Body of pancreas (tissue), 4 donors: ENCODE measurements at regions not wholly inside any gene's neighbourhood (a gene's known extent, or its start where the extent isn't known, plus 50 kb on each side); places are given as distances from the start of the nearest gene placed in this dataset.

Source experiments
- POLR2A ChIP-seq, 3 donors: fragments of 450-650 bp; IDR thresholded peaks; one replicate each; pipeline ENCODE4 v1.6.1; 2016; ENCODE audit warnings: antibody characterized with exemption in 3 of 3, mild to moderate bottlenecking in 2 of 3
- TF ChIP-seq, protein P1 (sequence below), 7 experiments: fragments of 450-650 bp in 4 of 7; fragments of 200-600 bp in 3 of 7; sonication (generic) in 3 of 7; IDR thresholded peaks; one replicate each; pipeline ENCODE4 v1.5.1; 2016 to 2019; ENCODE audit warnings: antibody characterized with exemption in 7 of 7

DNA sequence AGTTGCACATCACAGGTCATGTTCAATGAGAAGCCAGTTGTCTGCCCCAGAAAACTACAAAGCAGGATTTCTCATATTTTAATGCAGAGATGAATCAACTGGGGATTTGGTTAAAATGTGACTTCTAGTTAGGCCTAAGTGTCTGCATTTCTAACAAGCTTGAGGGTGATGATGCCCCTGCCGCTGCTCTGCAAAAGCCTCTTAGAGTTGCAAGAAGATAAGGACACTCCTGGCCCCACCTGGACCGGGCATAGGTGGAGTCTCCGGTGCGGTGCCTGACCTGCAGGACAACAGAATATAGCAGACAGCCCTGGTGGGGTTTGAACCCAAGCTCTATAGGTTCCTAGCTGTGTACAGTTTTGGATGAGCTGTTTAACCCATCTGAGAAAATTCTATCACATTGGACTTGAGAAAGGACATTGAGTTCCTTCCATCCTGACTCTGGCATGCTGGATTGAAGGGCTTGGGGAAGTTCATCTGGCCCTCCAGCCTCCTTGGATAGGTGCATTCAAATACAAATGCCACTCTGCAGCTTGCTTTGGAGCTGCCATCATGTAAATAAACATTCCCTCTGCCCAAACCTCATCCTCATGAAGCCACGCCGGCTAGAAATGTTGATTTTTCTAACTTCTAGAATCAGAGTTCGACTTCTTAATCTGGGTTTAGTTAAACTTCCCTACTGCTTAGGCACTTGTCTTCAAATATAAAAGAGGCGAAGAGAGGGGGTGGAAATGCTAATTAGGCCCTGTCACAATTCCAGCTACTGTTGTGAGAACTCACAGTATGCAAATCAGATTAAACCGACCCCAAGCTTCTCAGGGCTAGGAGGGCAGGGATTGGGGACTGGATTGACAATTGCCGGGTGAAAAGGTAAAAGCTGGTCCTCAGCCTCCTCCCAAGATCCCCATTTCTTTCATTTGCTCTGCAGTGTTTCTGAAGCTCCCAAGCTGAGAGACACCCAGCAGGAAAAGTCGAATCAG, 1225.6 kb downstream of the VRK1 start:
- TF ChIP-seq, protein P1, sequence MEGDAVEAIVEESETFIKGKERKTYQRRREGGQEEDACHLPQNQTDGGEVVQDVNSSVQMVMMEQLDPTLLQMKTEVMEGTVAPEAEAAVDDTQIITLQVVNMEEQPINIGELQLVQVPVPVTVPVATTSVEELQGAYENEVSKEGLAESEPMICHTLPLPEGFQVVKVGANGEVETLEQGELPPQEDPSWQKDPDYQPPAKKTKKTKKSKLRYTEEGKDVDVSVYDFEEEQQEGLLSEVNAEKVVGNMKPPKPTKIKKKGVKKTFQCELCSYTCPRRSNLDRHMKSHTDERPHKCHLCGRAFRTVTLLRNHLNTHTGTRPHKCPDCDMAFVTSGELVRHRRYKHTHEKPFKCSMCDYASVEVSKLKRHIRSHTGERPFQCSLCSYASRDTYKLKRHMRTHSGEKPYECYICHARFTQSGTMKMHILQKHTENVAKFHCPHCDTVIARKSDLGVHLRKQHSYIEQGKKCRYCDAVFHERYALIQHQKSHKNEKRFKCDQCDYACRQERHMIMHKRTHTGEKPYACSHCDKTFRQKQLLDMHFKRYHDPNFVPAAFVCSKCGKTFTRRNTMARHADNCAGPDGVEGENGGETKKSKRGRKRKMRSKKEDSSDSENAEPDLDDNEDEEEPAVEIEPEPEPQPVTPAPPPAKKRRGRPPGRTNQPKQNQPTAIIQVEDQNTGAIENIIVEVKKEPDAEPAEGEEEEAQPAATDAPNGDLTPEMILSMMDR (IDR thresholded peaks at IDR 0.05), result no peak
- TF ChIP-seq POLR2A (IDR thresholded peaks at IDR 0.05), result no peak
